ENCODE measurements at regions not wholly inside any gene's neighbourhood (a gene's known extent, or its start where the extent isn't known, plus 50 kb on each side); places are given as distances from the start of the nearest gene placed in this dataset.
"Not testable (repeated sequence)": the region's sequence is repeated elsewhere in the genome, so short reads cannot be mapped to it uniquely, and the experiment has no call there.

GRCh38 chr3:72032441-72033135, 247.6 kb upstream of the PROK2 start:
- DNase-seq: no peak

GRCh38 chr3:72031581-72031980, 246.6 kb upstream of the PROK2 start:
- peak; percentile 26 for DNase-seq

GRCh38 chr3:72030296-72030695, 245.3 kb upstream of the PROK2 start:
- not testable (repeated sequence) for DNase-seq

- not testable (repeated sequence) for DNase-seq
Observed at GRCh38 chr3:72028726-72029125, 243.8 kb upstream of the PROK2 start.

- not testable (repeated sequence) for DNase-seq
Observed at GRCh38 chr3:72028307-72028706, 243.4 kb upstream of the PROK2 start.

GRCh38 chr3:72027728-72028127, 242.8 kb upstream of the PROK2 start:
- not testable (repeated sequence) for DNase-seq

- DNase-seq: no peak
Observed at GRCh38 chr3:72022027-72022426, 237.1 kb upstream of the PROK2 start.

- no peak for DNase-seq
Observed at GRCh38 chr3:72021531-72021930, 236.6 kb upstream of the PROK2 start.

GRCh38 chr3:72018343-72018984, 233.5 kb upstream of the PROK2 start:
- DNase-seq: peak; percentile 34

GRCh38 chr3:72017935-72018334, 233.0 kb upstream of the PROK2 start:
- no peak for DNase-seq

GRCh38 chr3:72017311-72017710, 232.4 kb upstream of the PROK2 start:
- DNase-seq: no peak

- no peak for DNase-seq
Observed at GRCh38 chr3:72015463-72015862, 230.5 kb upstream of the PROK2 start.

- DNase-seq: no peak
Observed at GRCh38 chr3:72013084-72013483, 228.1 kb upstream of the PROK2 start.

- DNase-seq: no peak
Observed at GRCh38 chr3:72012363-72012762, 227.4 kb upstream of the PROK2 start.

- DNase-seq: no peak
Observed at GRCh38 chr3:72011485-72011884, 226.5 kb upstream of the PROK2 start.

- no peak for DNase-seq
Observed at GRCh38 chr3:72009851-72010443, 225.0 kb upstream of the PROK2 start.

- DNase-seq: no peak
Observed at GRCh38 chr3:72008226-72008996, 223.5 kb upstream of the PROK2 start.

GRCh38 chr3:72006631-72007556, 221.9 kb upstream of the PROK2 start:
- DNase-seq: no peak

- DNase-seq: no peak
Observed at GRCh38 chr3:72004749-72005292, 219.9 kb upstream of the PROK2 start.

GRCh38 chr3:72003936-72004335, 219.0 kb upstream of the PROK2 start:
- no peak for DNase-seq

GRCh38 chr3:72001758-72002157, 216.8 kb upstream of the PROK2 start:
- DNase-seq: no peak
